SK-N-DZ (cell line): ENCODE measurements at regions not wholly inside any gene's neighbourhood (a gene's known extent, or its start where the extent isn't known, plus 50 kb on each side); places are given as distances from the start of the nearest gene placed in this dataset.
"Not testable (repeated sequence)": the region's sequence is repeated elsewhere in the genome, so short reads cannot be mapped to it uniquely, and the experiment has no call there.

Experiments
- DNase-seq: peaks from one replicate; pipeline ENCODE4 v3.0.0-alpha.2; 2015; ENCODE audit warnings: low spot score

- DNase-seq = peak; percentile 30
These were observed 184.6 kb upstream of the JUN start for GRCh38 chr1:58968360-58968952.

GRCh38 chr1:58969176-58969575 lies 185.3 kb upstream of the JUN start:
- not testable (repeated sequence) for DNase-seq

- peak; percentile 29 for DNase-seq
These were observed 187.8 kb upstream of the JUN start for GRCh38 chr1:58971629-58972140.

GRCh38 chr1:58975888-58976287 lies 192.0 kb upstream of the JUN start:
- no peak for DNase-seq

- DNase-seq = no peak
These were observed 192.4 kb upstream of the JUN start for GRCh38 chr1:58976294-58976693.

- DNase-seq = no peak
These were observed 193.8 kb upstream of the JUN start for GRCh38 chr1:58977598-58977997.

- DNase-seq = no peak
These were observed 194.2 kb upstream of the JUN start for GRCh38 chr1:58978096-58978495.

GRCh38 chr1:58979086-58979485 lies 195.2 kb upstream of the JUN start:
- no peak for DNase-seq

GRCh38 chr1:58979677-58980076 lies 195.8 kb upstream of the JUN start:
- no peak for DNase-seq

GRCh38 chr1:58981392-58981791 lies 197.5 kb upstream of the JUN start:
- no peak for DNase-seq

- no peak for DNase-seq
These were observed 198.6 kb upstream of the JUN start for GRCh38 chr1:58982259-58982998.

GRCh38 chr1:58983162-58983561 lies 199.3 kb upstream of the JUN start:
- DNase-seq = no peak

- no peak for DNase-seq
These were observed 199.9 kb upstream of the JUN start for GRCh38 chr1:58983633-58984245.

GRCh38 chr1:58986996-58987767 lies 203.3 kb upstream of the JUN start:
- DNase-seq = no peak

GRCh38 chr1:58988752-58989151 lies 204.9 kb upstream of the JUN start:
- no peak for DNase-seq

GRCh38 chr1:58989845-58990244 lies 206.0 kb upstream of the JUN start:
- DNase-seq = no peak

- DNase-seq = no peak
These were observed 207.5 kb upstream of the JUN start for GRCh38 chr1:58991305-58991704.

GRCh38 chr1:58992643-58993042 lies 208.8 kb upstream of the JUN start:
- DNase-seq = no peak

- DNase-seq = no peak
These were observed 209.6 kb upstream of the JUN start for GRCh38 chr1:58993403-58993802.

- DNase-seq = no peak
These were observed 210.8 kb upstream of the JUN start for GRCh38 chr1:58994664-58995063.

- DNase-seq = no peak
These were observed 212.7 kb upstream of the JUN start for GRCh38 chr1:58996341-58997059.

GRCh38 chr1:58997060-58997411 lies 213.2 kb upstream of the JUN start:
- no peak for DNase-seq
